ENCODE measurements at regions not wholly inside any gene's neighbourhood (a gene's known extent, or its start where the extent isn't known, plus 50 kb on each side); places are given as distances from the start of the nearest gene placed in this dataset.

GRCh38 chr9:96183751-96184150 lies 118.2 kb downstream of the HSD17B3 start:
- no peaks in the 10 kb centered on the region for H3K9me3 ChIP-seq
- in situ Hi-C loops (cut with MboI; ENCODE audit: low sequenced_read_pairs in 4 of 4) (no loop called here), intact Hi-C loops (cut with DNase I; ENCODE audit: low total_unique reads) (no loop called here)
- H3K27me3 ChIP-seq, result peaks cover 0 to 17% (median 15%) of the 10 kb centered on the region in 3 donors
- no peaks in the 10 kb centered on the region for H3K36me3 ChIP-seq
- TF ChIP-seq CTCF (IDR thresholded peaks at IDR 0.05 in 4 of 5, conservative IDR thresholded peaks at IDR 0.05 in 1 of 5), result no peak
- no peak for TF ChIP-seq POLR2A (IDR thresholded peaks at IDR 0.05)
- no peaks in the 10 kb centered on the region for H3K4me1 ChIP-seq
- DNase-seq, result no peak
- no peak overlapping the region for H3K4me3 ChIP-seq
- H3K27ac ChIP-seq, result no peak overlapping the region
- no peak for ATAC-seq

GRCh38 chr9:96178153-96178552 lies 123.8 kb downstream of the HSD17B3 start:
- intact Hi-C loops (cut with DNase I; ENCODE audit: low total_unique reads) (no loop called here), in situ Hi-C loops (cut with MboI; ENCODE audit: low sequenced_read_pairs in 4 of 4) (no loop called here)
- H3K36me3 ChIP-seq, result no peaks in the 10 kb centered on the region
- ATAC-seq (no peak), DNase-seq (no peak)
- H3K27ac ChIP-seq, result no peak overlapping the region
- TF ChIP-seq POLR2A (IDR thresholded peaks at IDR 0.05) (no peak), CTCF (IDR thresholded peaks at IDR 0.05 in 4 of 5, conservative IDR thresholded peaks at IDR 0.05 in 1 of 5) (no peak)
- no peaks in the 10 kb centered on the region for H3K9me3 ChIP-seq
- no peak overlapping the region for H3K4me3 ChIP-seq
- no peaks in the 10 kb centered on the region for H3K4me1 ChIP-seq
- peaks cover 0 to 7% (median 0%) of the 10 kb centered on the region in 3 donors for H3K27me3 ChIP-seq

- ATAC-seq (no peak), DNase-seq (no peak)
- Histone ChIP-seq H3K9me3 (no peaks in the 10 kb centered on the region), H3K4me3 (no peak overlapping the region), H3K4me1 (no peaks in the 10 kb centered on the region), H3K36me3 (no peaks in the 10 kb centered on the region), H3K27ac (no peak overlapping the region), H3K27me3 (peaks cover 0 to 5% (median 0%) of the 10 kb centered on the region in 3 donors)
- in situ Hi-C loops (cut with MboI; ENCODE audit: low sequenced_read_pairs in 4 of 4) (no loop called here), intact Hi-C loops (cut with DNase I; ENCODE audit: low total_unique reads) (no loop called here)
- TF ChIP-seq CTCF (IDR thresholded peaks at IDR 0.05 in 4 of 5, conservative IDR thresholded peaks at IDR 0.05 in 1 of 5) (no peak), POLR2A (IDR thresholded peaks at IDR 0.05) (no peak)
Measured at GRCh38 chr9:96177719-96178028, 124.3 kb downstream of the HSD17B3 start.

GRCh38 chr9:96177005-96177718 lies 124.8 kb downstream of the HSD17B3 start:
- no peak for ATAC-seq
- Histone ChIP-seq H3K4me1 (no peaks in the 10 kb centered on the region), H3K27ac (no peak overlapping the region), H3K36me3 (no peaks in the 10 kb centered on the region), H3K9me3 (no peaks in the 10 kb centered on the region), H3K4me3 (no peak overlapping the region), H3K27me3 (peaks cover 0 to 5% (median 0%) of the 10 kb centered on the region in 3 donors)
- intact Hi-C loops (cut with DNase I; ENCODE audit: low total_unique reads), result no loop called here
- TF ChIP-seq POLR2A (IDR thresholded peaks at IDR 0.05), result no peak
- no peak for TF ChIP-seq CTCF (IDR thresholded peaks at IDR 0.05 in 4 of 5, conservative IDR thresholded peaks at IDR 0.05 in 1 of 5)
- DNase-seq, result no peak
- in situ Hi-C loops (cut with MboI; ENCODE audit: low sequenced_read_pairs in 4 of 4), result no loop called here

- DNase-seq, result no peak
- Histone ChIP-seq H3K4me1 (no peaks in the 10 kb centered on the region), H3K4me3 (no peak overlapping the region), H3K27me3 (peaks cover 0 to 2% (median 0%) of the 10 kb centered on the region in 3 donors), H3K9me3 (no peaks in the 10 kb centered on the region), H3K36me3 (no peaks in the 10 kb centered on the region), H3K27ac (no peak overlapping the region)
- ATAC-seq, result no peak
- in situ Hi-C loops (cut with MboI; ENCODE audit: low sequenced_read_pairs in 4 of 4) (no loop called here), intact Hi-C loops (cut with DNase I; ENCODE audit: low total_unique reads) (no loop called here)
- TF ChIP-seq POLR2A (IDR thresholded peaks at IDR 0.05) (no peak), CTCF (IDR thresholded peaks at IDR 0.05 in 4 of 5, conservative IDR thresholded peaks at IDR 0.05 in 1 of 5) (no peak)
Measured at GRCh38 chr9:96175796-96176195, 126.2 kb downstream of the HSD17B3 start.

All from gastrocnemius medialis (tissue), 4 donors.